ENCODE measurements at regions not wholly inside any gene's neighbourhood (a gene's known extent, or its start where the extent isn't known, plus 50 kb on each side); places are given as distances from the start of the nearest gene placed in this dataset.

GRCh38 chr12:47458279-47458678 is 247.6 kb downstream of the RPAP3 start:
- no peak for TF ChIP-seq BHLHE40 (IDR thresholded peaks at IDR 0.05; ENCODE audit: low read depth, low read length)
- TF ChIP-seq RAD21 (IDR thresholded peaks at IDR 0.05; ENCODE audit: low read length) = no peak
- no peak for TF ChIP-seq RCOR1 (IDR thresholded peaks at IDR 0.05; ENCODE audit: insufficient replicate concordance, low read length)
- TF ChIP-seq CTCF (conservative IDR thresholded peaks at IDR 0.05; ENCODE audit: low read depth, low read length) = no peak
- TF ChIP-seq POLR2A (IDR thresholded peaks at IDR 0.05; ENCODE audit: low read depth, low read length) = no peak
- TF ChIP-seq MXI1 (IDR thresholded peaks at IDR 0.05; ENCODE audit: borderline replicate concordance, low read depth, low read length) = no peak
- TF ChIP-seq RFX5 (IDR thresholded peaks at IDR 0.05; ENCODE audit: low read depth, low read length) = no peak
- no peak for TF ChIP-seq ELK1 (IDR thresholded peaks at IDR 0.05; ENCODE audit: borderline replicate concordance, low read depth, low read length)
- TF ChIP-seq USF2 (IDR thresholded peaks at IDR 0.05; ENCODE audit: low read depth, low read length) = no peak
- no peak for TF ChIP-seq CHD1 (IDR thresholded peaks at IDR 0.05; ENCODE audit: low read depth, low read length)
- TF ChIP-seq FOS (IDR thresholded peaks at IDR 0.05; ENCODE audit: low read depth, low read length) = no peak
- TF ChIP-seq NFE2L2 (IDR thresholded peaks at IDR 0.05; ENCODE audit: low read depth, low read length) = no peak
